ENCODE measurements at regions not wholly inside any gene's neighbourhood (a gene's known extent, or its start where the extent isn't known, plus 50 kb on each side); places are given as distances from the start of the nearest gene placed in this dataset.

GRCh38 chr19:30738047-30738446, 365.9 kb downstream of the ZNF536 start:
- TF ChIP-seq CTCF (IDR thresholded peaks at IDR 0.05) (no peak), EZH2 (IDR thresholded peaks at IDR 0.05) (no peak), EZH2phosphoT487 (IDR thresholded peaks at IDR 0.05) (no peak)

Measured in neural progenitor cell (in vitro differentiated cells).